H1 (cell line): ENCODE measurements at regions not wholly inside any gene's neighbourhood (a gene's known extent, or its start where the extent isn't known, plus 50 kb on each side); places are given as distances from the start of the nearest gene placed in this dataset.

ENCODE experiments used
- BCL11A ChIP-seq, 2 experiments: IDR thresholded peaks; one replicate each; pipeline ENCODE4 v1.6.1; 2011; ENCODE audit warnings: low read depth in 2 of 2, low read length in 2 of 2, mild to moderate bottlenecking in 2 of 2
- CHD2 ChIP-seq: IDR thresholded peaks from 2 replicates; pipeline ENCODE4 v1.6.1; 2012; ENCODE audit warnings: low read length, improper control_type of control experiment
- CTCF ChIP-seq, 3 experiments: IDR thresholded peaks; 1 replicate in 2 of 3; 2 replicates in 1 of 3; pipeline versions ENCODE4 v1.5.1 to v1.6.1; 2011; ENCODE audit warnings: low read length in 3 of 3, mild to moderate bottlenecking in 3 of 3, inconsistent platforms in 2 of 3, low read depth in 1 of 3, moderate library complexity in 1 of 3; ENCODE audit not compliant: insufficient read depth in 1 of 3; ENCODE audit errors: control extremely low read depth in 1 of 3
- EZH2 ChIP-seq: fragments of 200-600 bp; sonication (generic); IDR thresholded peaks from 2 replicates; pipeline ENCODE4 v1.7.1; 2012; ENCODE audit warnings: low read depth, mild to moderate bottlenecking, moderate library complexity, low read length, inconsistent platforms; ENCODE audit not compliant: severe bottlenecking
- HDAC2 ChIP-seq, 2 experiments: fragments of 300-600 bp in 1 of 2; sonication (generic) in 1 of 2; IDR thresholded peaks; 2 replicates each; pipeline ENCODE4 v1.6.1; 2011 to 2012; ENCODE audit warnings: low read depth in 2 of 2, low read length in 2 of 2, mild to moderate bottlenecking in 2 of 2, moderate library complexity in 2 of 2, borderline replicate concordance in 1 of 2, inconsistent platforms in 1 of 2
- JUN ChIP-seq: IDR thresholded peaks from 2 replicates; pipeline ENCODE4 v1.6.1; 2011; ENCODE audit warnings: low read depth, mild to moderate bottlenecking, improper control_type of control experiment, low read length
- JUND ChIP-seq: IDR thresholded peaks from 2 replicates; pipeline ENCODE4 v1.6.1; 2011; ENCODE audit warnings: mild to moderate bottlenecking, improper control_type of control experiment, low read length
- KDM1A ChIP-seq: fragments of 200-600, 300-600 bp; sonication (generic); IDR thresholded peaks from 2 replicates; pipeline ENCODE4 v1.7.1; 2016; ENCODE audit warnings: mild to moderate bottlenecking, low read length, borderline replicate concordance
- POLR2A ChIP-seq, 2 experiments: IDR thresholded peaks; 1 replicate in 1 of 2; 2 replicates in 1 of 2; pipeline ENCODE4 v1.6.1; 2011; ENCODE audit warnings: low read depth in 2 of 2, low read length in 2 of 2, mild to moderate bottlenecking in 2 of 2; ENCODE audit errors: control extremely low read depth in 1 of 2
- RAD21 ChIP-seq, 2 experiments: IDR thresholded peaks in 1 of 2; conservative IDR thresholded peaks in 1 of 2; 2 replicates each; pipeline ENCODE4 v1.6.1; 2011; ENCODE audit warnings: low read depth in 2 of 2, low read length in 2 of 2, improper control_type of control experiment in 1 of 2, inconsistent platforms in 1 of 2, mild to moderate bottlenecking in 1 of 2, moderate library complexity in 1 of 2
- USF2 ChIP-seq: IDR thresholded peaks from 2 replicates; pipeline ENCODE4 v1.6.1; 2011; ENCODE audit warnings: low read length, improper control_type of control experiment

DNA sequence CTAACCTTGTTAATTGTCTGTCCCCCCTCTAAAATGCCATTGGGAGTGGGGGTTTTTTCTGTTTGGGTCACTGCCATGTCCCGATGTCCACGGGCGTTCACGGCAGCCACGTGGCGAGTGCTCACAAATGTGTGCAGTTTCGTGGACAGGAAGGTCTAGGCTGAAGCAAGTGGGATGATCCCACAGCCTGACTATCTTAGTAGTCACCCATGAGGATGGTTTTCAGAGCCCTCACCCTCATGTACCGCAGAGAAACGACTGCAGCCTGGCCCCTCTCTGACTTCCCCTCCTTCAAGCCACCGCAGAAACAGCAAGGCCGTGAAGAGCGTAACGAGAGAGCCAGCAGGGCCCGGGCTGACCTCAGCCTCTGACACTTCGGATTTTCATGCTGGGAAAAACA lies 52.3 kb upstream of the COX20 start:
- TF ChIP-seq CHD2, result no peak
- no peak for TF ChIP-seq RAD21 (IDR thresholded peaks at IDR 0.05 in 1 of 2, conservative IDR thresholded peaks at IDR 0.05 in 1 of 2; ENCODE audit: low read depth in 2 of 2, low read length in 2 of 2)
- TF ChIP-seq CTCF (IDR thresholded peaks at IDR 0.05; ENCODE audit: control extremely low read depth in 1 of 3, insufficient read depth in 1 of 3, low read depth in 1 of 3, low read length in 3 of 3), result no peak
- TF ChIP-seq JUN, result no peak
- TF ChIP-seq USF2, result no peak
- TF ChIP-seq HDAC2 (IDR thresholded peaks at IDR 0.05; ENCODE audit: borderline replicate concordance in 1 of 2, low read depth in 2 of 2, low read length in 2 of 2), result no peak
- no peak for TF ChIP-seq KDM1A
- TF ChIP-seq BCL11A (IDR thresholded peaks at IDR 0.05; ENCODE audit: low read depth in 2 of 2, low read length in 2 of 2), result no peak
- TF ChIP-seq JUND, result no peak
- no peak for TF ChIP-seq POLR2A (IDR thresholded peaks at IDR 0.05; ENCODE audit: control extremely low read depth in 1 of 2, low read depth in 2 of 2, low read length in 2 of 2)
- no peak for TF ChIP-seq EZH2
